CD4-positive, alpha-beta T cell (primary cell): ENCODE measurements at regions not wholly inside any gene's neighbourhood (a gene's known extent, or its start where the extent isn't known, plus 50 kb on each side); places are given as distances from the start of the nearest gene placed in this dataset.

ENCODE experiments used
- ATAC-seq: fragments of 200-7000 bp; cut with Tn5 transposase; one replicate; pipeline ENCODE4 v1.10.0; 2022; ENCODE audit warnings: mild to moderate bottlenecking; ENCODE audit not compliant: poor library complexity
- CTCF ChIA-PET: fragments of 350-600 bp; sonication (Branson Sonifier 250); formaldehyde crosslinking; loops from one replicate; lab custom pipeline; 2021; ENCODE audit warnings: antibody characterized with exemption, inconsistent platforms; lab: Charles Lee
- POLR2A ChIA-PET: fragments of 350-600 bp; sonication (Branson Sonifier 250); formaldehyde crosslinking; loops from one replicate; lab custom pipeline; 2021; ENCODE audit warnings: antibody characterized with exemption, inconsistent platforms; lab: Charles Lee
- DNase-seq, 14 experiments: peaks; one replicate each; pipeline ENCODE4 v3.0.0-alpha.2; 2013 to 2020; ENCODE audit warnings: mixed read lengths in 2 of 14
- H3K27ac ChIP-seq, 2 donors: one replicate each; pipeline versions ENCODE4 v1.5.1 to v1.7.0; 2013; ENCODE audit warnings: low read length in 2 of 2, low read depth in 1 of 2, mild to moderate bottlenecking in 1 of 2
- H3K27me3 ChIP-seq, 2 experiments: 1 replicate in 1 of 2; 2 replicates in 1 of 2; pipeline versions ENCODE4 v1.6.1 to v1.7.0; 2013; ENCODE audit warnings: low read length in 2 of 2, control low read depth in 1 of 2, mild to moderate bottlenecking in 1 of 2, moderate library complexity in 1 of 2; ENCODE audit not compliant: insufficient read depth in 2 of 2, control insufficient read depth in 1 of 2
- H3K36me3 ChIP-seq: one replicate; pipeline ENCODE4 v1.6.1; 2013; ENCODE audit warnings: low read length, control low read depth; ENCODE audit not compliant: insufficient read depth
- H3K4me1 ChIP-seq: one replicate; pipeline ENCODE4 v1.6.1; 2013; ENCODE audit warnings: low read length, control low read depth; ENCODE audit not compliant: insufficient read depth
- H3K4me3 ChIP-seq: one replicate; pipeline ENCODE4 v1.5.1; 2013; ENCODE audit warnings: mild to moderate bottlenecking, low read length, moderate library complexity
- H3K9me3 ChIP-seq, 2 experiments: 1 replicate in 1 of 2; 2 replicates in 1 of 2; pipeline versions ENCODE4 v1.6.1 to v1.7.0; 2013; ENCODE audit warnings: low read length in 2 of 2, mild to moderate bottlenecking in 2 of 2, control low read depth in 1 of 2, moderate library complexity in 1 of 2; ENCODE audit not compliant: control insufficient read depth in 1 of 2, insufficient read depth in 1 of 2
- H3K27ac Mint-ChIP-seq: one replicate; pipeline ENCODE4 v1.8.0; 2020; ENCODE audit warnings: mixed read lengths
- H3K27me3 Mint-ChIP-seq: one replicate; pipeline ENCODE4 v1.8.0; 2021; ENCODE audit warnings: mixed read lengths
- H3K36me3 Mint-ChIP-seq: one replicate; pipeline ENCODE4 v1.8.0; 2021; ENCODE audit warnings: low read depth, mixed read lengths
- H3K4me1 Mint-ChIP-seq: one replicate; pipeline ENCODE4 v1.8.0; 2021; ENCODE audit warnings: low read depth, mixed read lengths
- H3K4me3 Mint-ChIP-seq: one replicate; pipeline ENCODE4 v1.8.0; 2020; ENCODE audit warnings: mild to moderate bottlenecking, mixed read lengths
- H3K9me3 Mint-ChIP-seq: one replicate; pipeline ENCODE4 v1.8.0; 2020; ENCODE audit warnings: mixed read lengths
- CTCF ChIP-seq: fragments of 200-600 bp; IDR thresholded peaks from one replicate; pipeline ENCODE4 v1.8.0; 2022; ENCODE audit warnings: antibody characterized with exemption, mild to moderate bottlenecking
- intact Hi-C, 2 experiments: fragments of 100-400 bp; cut with DNase I in 1 of 2; cut with micrococcal nuclease in 1 of 2; formaldehyde crosslinking; loops; one replicate each; pipeline versions ENCODE4 v1.15.1 to v1.9.0; 2023 to 2025; cut with DNase I, micrococcal nuclease

- Histone ChIP-seq H3K27ac (no peak overlapping the region), H3K36me3 (no peaks in the 10 kb centered on the region), H3K4me3 (no peak overlapping the region), H3K27me3 (peaks cover 0 to 3% of the 10 kb centered on the region in 2 experiments), H3K9me3 (no peaks in the 10 kb centered on the region), H3K4me1 (no peaks in the 10 kb centered on the region)
- H3K4me1 Mint-ChIP-seq: no peaks in the 10 kb centered on the region
- ATAC-seq (no peak), DNase-seq (no peak)
- no peaks in the 10 kb centered on the region for H3K36me3 Mint-ChIP-seq
- CTCF ChIA-PET: no interaction called here
- TF ChIP-seq CTCF: no peak
- intact Hi-C loops: no loop called here
- H3K27me3 Mint-ChIP-seq: peaks cover 40% of the 10 kb centered on the region
- no peak overlapping the region for H3K27ac Mint-ChIP-seq
- H3K4me3 Mint-ChIP-seq: no peak overlapping the region
- POLR2A ChIA-PET: no interaction called here
- no peaks in the 10 kb centered on the region for H3K9me3 Mint-ChIP-seq
Measured at GRCh38 chr10:117718986-117719920, 176.7 kb downstream of the EMX2 start.

GRCh38 chr10:117720931-117721835 is 178.6 kb downstream of the EMX2 start:
- Histone ChIP-seq H3K27ac (no peak overlapping the region), H3K36me3 (no peaks in the 10 kb centered on the region), H3K27me3 (peaks cover 0 to 3% of the 10 kb centered on the region in 2 experiments), H3K9me3 (no peaks in the 10 kb centered on the region), H3K4me1 (no peaks in the 10 kb centered on the region), H3K4me3 (no peak overlapping the region)
- Mint-ChIP-seq H3K9me3 (no peaks in the 10 kb centered on the region), H3K36me3 (no peaks in the 10 kb centered on the region), H3K4me1 (no peaks in the 10 kb centered on the region), H3K27me3 (peaks cover 43% of the 10 kb centered on the region), H3K4me3 (no peak overlapping the region), H3K27ac (no peak overlapping the region)
- POLR2A ChIA-PET: no interaction called here
- ATAC-seq: no peak
- no peak for DNase-seq
- CTCF ChIA-PET: no interaction called here
- TF ChIP-seq CTCF: no peak
- intact Hi-C loops: no loop called here

- Histone ChIP-seq H3K9me3 (no peaks in the 10 kb centered on the region), H3K36me3 (no peaks in the 10 kb centered on the region), H3K4me1 (no peaks in the 10 kb centered on the region), H3K27ac (no peak overlapping the region), H3K4me3 (no peak overlapping the region), H3K27me3 (peaks cover 0 to 3% of the 10 kb centered on the region in 2 experiments)
- ATAC-seq: no peak
- H3K9me3 Mint-ChIP-seq: no peaks in the 10 kb centered on the region
- H3K4me3 Mint-ChIP-seq: no peak overlapping the region
- intact Hi-C loops: no loop called here
- H3K4me1 Mint-ChIP-seq: no peaks in the 10 kb centered on the region
- peaks cover 44% of the 10 kb centered on the region for H3K27me3 Mint-ChIP-seq
- CTCF ChIA-PET: no interaction called here
- TF ChIP-seq CTCF: no peak
- H3K27ac Mint-ChIP-seq: no peak overlapping the region
- POLR2A ChIA-PET: no interaction called here
- H3K36me3 Mint-ChIP-seq: no peaks in the 10 kb centered on the region
- DNase-seq: no peak
Measured at GRCh38 chr10:117721873-117722272, 179.3 kb downstream of the EMX2 start.
